IPS DF 6.9 (cell line): ENCODE measurements at regions not wholly inside any gene's neighbourhood (a gene's known extent, or its start where the extent isn't known, plus 50 kb on each side); places are given as distances from the start of the nearest gene placed in this dataset.

ENCODE experiments used
- DNase-seq: peaks from one replicate; pipeline ENCODE4 v3.0.0-alpha.2; 2013; ENCODE audit warnings: low read depth, low spot score
- H3K27ac ChIP-seq: one replicate; pipeline ENCODE4 v1.5.1; 2013; ENCODE audit warnings: low read length, control low read depth
- H3K27me3 ChIP-seq: 2 replicates; pipeline ENCODE4 v1.6.1; 2013; ENCODE audit warnings: mild to moderate bottlenecking, low read length; ENCODE audit not compliant: control insufficient read depth, insufficient read depth
- H3K36me3 ChIP-seq: 2 replicates; pipeline ENCODE4 v1.6.1; 2013; ENCODE audit warnings: low read length; ENCODE audit not compliant: control insufficient read depth, insufficient read depth
- H3K4me1 ChIP-seq: 2 replicates; pipeline ENCODE4 v1.6.1; 2013; ENCODE audit warnings: low read length; ENCODE audit not compliant: control insufficient read depth, insufficient read depth
- H3K4me3 ChIP-seq: 2 replicates; pipeline ENCODE4 v1.5.1; 2013; ENCODE audit warnings: mild to moderate bottlenecking, low read length
- H3K9me3 ChIP-seq: 2 replicates; pipeline ENCODE4 v1.6.1; 2013; ENCODE audit warnings: low read length, inconsistent platforms; ENCODE audit not compliant: control insufficient read depth, insufficient read depth
- WGBS: extraction: QIAGEN DNeasy Blood & Tissue Kit; methylation state at CpG from one replicate; pipeline ENCODE4 v1.1.7; 2013; ENCODE audit warnings: mixed read lengths, missing lambda C conversion rate; ENCODE audit not compliant: insufficient read length, insufficient coverage; 5-methylcytosine and 5-hydroxymethylcytosine counted together

DNA sequence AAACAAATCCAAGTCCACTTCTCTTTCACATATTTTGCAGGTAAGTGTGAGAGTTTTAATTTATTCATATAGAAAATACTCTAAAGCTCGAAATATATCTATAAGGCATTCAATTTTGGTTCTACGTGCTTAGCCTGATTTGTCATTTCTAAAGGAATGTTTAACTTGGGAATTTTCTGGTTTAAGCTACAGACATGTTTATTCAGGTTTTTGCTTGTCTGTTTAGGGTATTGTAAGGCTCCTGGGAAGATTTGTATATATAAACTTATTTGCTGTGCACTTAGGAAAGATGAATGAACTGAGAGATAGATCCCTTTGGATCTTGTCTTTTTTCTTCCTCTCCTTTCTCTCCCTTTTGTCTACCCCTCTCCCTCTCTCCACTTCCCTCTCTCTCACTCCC is 185.9 kb upstream of the NEIL3 start:
- Histone ChIP-seq H3K9me3 (no peaks in the 10 kb centered on the region), H3K27ac (no peak overlapping the region), H3K4me1 (no peaks in the 10 kb centered on the region), H3K4me3 (no peak overlapping the region), H3K27me3 (no peaks in the 10 kb centered on the region), H3K36me3 (no peaks in the 10 kb centered on the region)
- DNase-seq, result no peak
- no CpG with 5 or more reads among the region's 2 CpGs for WGBS

DNA sequence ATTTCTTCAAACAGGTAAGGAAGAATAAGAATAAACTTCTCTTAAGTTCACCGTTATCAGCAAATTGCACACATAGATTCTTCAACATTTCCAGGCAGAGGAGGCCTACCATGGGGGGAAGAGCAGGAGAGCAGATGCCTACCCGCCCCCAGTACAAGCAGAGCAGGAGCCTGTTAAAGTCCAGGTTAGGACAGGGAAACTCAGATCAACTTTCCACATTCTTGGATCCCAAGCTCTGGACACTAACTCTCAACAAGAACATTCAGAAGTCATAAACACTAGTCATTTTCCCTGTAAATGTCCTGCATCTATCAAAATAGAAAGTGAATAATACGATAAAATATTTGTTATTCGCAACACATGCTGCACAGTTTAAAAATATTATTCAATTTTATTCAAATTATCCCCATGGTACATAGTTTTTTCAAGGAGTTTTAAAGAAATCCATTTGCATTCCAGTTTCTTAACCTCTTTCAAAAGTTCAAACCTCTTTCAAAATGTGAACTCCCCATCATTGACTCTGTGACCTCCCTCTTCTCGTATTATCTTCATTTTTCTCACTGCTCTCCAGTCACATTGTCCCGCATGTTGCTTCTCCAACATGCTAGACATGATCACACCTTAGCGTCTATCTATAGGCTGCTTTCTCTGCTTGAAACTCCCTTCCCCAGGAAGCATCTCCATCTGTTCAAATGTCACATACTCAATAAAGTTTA is 185.2 kb upstream of the NEIL3 start:
- no peaks in the 10 kb centered on the region for H3K27me3 ChIP-seq
- H3K36me3 ChIP-seq, result no peaks in the 10 kb centered on the region
- H3K4me3 ChIP-seq, result no peak overlapping the region
- DNase-seq, result no peak
- H3K4me1 ChIP-seq, result no peaks in the 10 kb centered on the region
- no peaks in the 10 kb centered on the region for H3K9me3 ChIP-seq
- WGBS, result no CpG with 5 or more reads among the region's 7 CpGs
- no peak overlapping the region for H3K27ac ChIP-seq

DNA sequence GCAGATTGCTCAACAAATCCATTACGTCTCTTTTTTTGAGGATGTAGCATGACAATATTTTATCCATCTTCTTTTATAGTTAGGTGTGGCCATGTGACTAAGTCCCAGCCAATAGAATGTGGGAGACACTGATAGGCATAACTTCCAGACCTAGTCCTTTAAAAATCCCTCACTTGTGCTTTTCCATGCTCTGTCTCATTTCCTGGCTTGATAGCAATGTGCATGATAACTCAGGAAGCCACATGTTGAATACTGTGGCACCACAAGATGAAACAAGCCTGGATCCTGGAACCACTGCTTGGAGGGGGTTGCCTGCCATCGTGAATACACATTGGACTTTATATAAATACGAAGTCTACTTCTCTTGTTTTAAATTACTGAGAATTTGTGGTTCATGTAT is 184.0 kb upstream of the NEIL3 start:
- no CpG with 5 or more reads among the region's 3 CpGs for WGBS
- DNase-seq, result no peak
- no peaks in the 10 kb centered on the region for H3K4me1 ChIP-seq
- no peaks in the 10 kb centered on the region for H3K27me3 ChIP-seq
- H3K27ac ChIP-seq, result no peak overlapping the region
- no peak overlapping the region for H3K4me3 ChIP-seq
- H3K36me3 ChIP-seq, result no peaks in the 10 kb centered on the region
- H3K9me3 ChIP-seq, result no peaks in the 10 kb centered on the region

DNA sequence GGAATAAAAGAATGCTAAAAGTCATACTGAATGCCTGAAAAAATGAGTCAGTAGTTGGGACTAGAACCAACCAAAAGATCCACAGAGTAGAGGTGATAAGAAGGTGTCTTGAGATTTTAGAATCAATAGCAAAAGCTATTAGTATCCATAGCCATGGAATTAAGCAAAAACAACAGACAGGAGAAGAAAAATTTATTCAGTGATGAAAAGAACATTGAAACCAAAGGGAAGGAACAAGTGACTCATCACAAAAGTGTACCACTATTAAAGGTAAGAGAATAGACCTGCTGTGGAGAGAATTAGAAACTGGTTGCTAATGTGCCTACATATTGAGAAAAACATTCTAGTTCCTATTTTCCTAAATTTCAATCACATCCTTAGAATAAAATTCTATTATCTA is 182.0 kb upstream of the NEIL3 start:
- Histone ChIP-seq H3K36me3 (no peaks in the 10 kb centered on the region), H3K27ac (no peak overlapping the region), H3K4me3 (no peak overlapping the region), H3K4me1 (no peaks in the 10 kb centered on the region), H3K9me3 (no peaks in the 10 kb centered on the region), H3K27me3 (no peaks in the 10 kb centered on the region)
- DNase-seq, result no peak

- Histone ChIP-seq H3K4me1 (no peaks in the 10 kb centered on the region), H3K27ac (no peak overlapping the region), H3K4me3 (no peak overlapping the region), H3K9me3 (no peaks in the 10 kb centered on the region), H3K27me3 (no peaks in the 10 kb centered on the region), H3K36me3 (no peaks in the 10 kb centered on the region)
- no peak for DNase-seq
- no CpG with 5 or more reads among the region's 1 CpG for WGBS
These were observed 181.4 kb upstream of the NEIL3 start for GRCh38 chr4:177128306-177128705.

- no peak for DNase-seq
- no peaks in the 10 kb centered on the region for H3K4me1 ChIP-seq
- no peaks in the 10 kb centered on the region for H3K9me3 ChIP-seq
- H3K4me3 ChIP-seq, result no peak overlapping the region
- H3K27me3 ChIP-seq, result no peaks in the 10 kb centered on the region
- no peaks in the 10 kb centered on the region for H3K36me3 ChIP-seq
- no peak overlapping the region for H3K27ac ChIP-seq
These were observed 177.9 kb upstream of the NEIL3 start for GRCh38 chr4:177131736-177132135.

GRCh38 chr4:177147668-177148067 is 162.0 kb upstream of the NEIL3 start:
- H3K4me3 ChIP-seq, result no peak overlapping the region
- no peaks in the 10 kb centered on the region for H3K9me3 ChIP-seq
- no peak for DNase-seq
- H3K36me3 ChIP-seq, result no peaks in the 10 kb centered on the region
- no peaks in the 10 kb centered on the region for H3K4me1 ChIP-seq
- H3K27ac ChIP-seq, result no peak overlapping the region
- no peaks in the 10 kb centered on the region for H3K27me3 ChIP-seq

GRCh38 chr4:177155454-177155853 is 154.2 kb upstream of the NEIL3 start:
- H3K27ac ChIP-seq, result no peak overlapping the region
- H3K9me3 ChIP-seq, result no peaks in the 10 kb centered on the region
- DNase-seq, result no peak
- no peaks in the 10 kb centered on the region for H3K36me3 ChIP-seq
- no peaks in the 10 kb centered on the region for H3K4me1 ChIP-seq
- WGBS, result no CpG with 5 or more reads among the region's 3 CpGs
- H3K4me3 ChIP-seq, result no peak overlapping the region
- H3K27me3 ChIP-seq, result no peaks in the 10 kb centered on the region

DNA sequence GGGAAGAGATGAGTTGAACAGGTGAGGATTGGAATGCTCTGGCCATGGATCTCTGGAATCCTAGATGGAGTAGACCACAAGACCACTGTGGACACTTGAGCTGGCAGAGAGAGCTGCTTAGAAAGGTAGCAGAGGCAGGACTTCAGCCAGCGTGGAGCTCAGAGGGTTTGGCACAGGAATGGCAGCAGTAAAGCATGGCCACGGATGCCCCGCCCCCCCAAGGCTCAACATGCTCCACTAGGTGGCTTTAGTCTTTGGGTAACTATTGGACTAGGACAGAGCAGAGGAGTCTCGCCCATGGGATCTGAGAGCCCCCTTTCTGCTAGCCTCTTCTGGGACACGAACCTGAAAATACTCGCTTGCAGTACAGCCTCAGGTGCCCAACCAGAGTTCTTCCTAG is 150.1 kb upstream of the NEIL3 start:
- Histone ChIP-seq H3K4me3 (no peak overlapping the region), H3K27ac (no peak overlapping the region), H3K36me3 (no peaks in the 10 kb centered on the region), H3K4me1 (no peaks in the 10 kb centered on the region), H3K9me3 (no peaks in the 10 kb centered on the region), H3K27me3 (no peaks in the 10 kb centered on the region)
- WGBS, result no CpG with 5 or more reads among the region's 6 CpGs
- no peak for DNase-seq

DNA sequence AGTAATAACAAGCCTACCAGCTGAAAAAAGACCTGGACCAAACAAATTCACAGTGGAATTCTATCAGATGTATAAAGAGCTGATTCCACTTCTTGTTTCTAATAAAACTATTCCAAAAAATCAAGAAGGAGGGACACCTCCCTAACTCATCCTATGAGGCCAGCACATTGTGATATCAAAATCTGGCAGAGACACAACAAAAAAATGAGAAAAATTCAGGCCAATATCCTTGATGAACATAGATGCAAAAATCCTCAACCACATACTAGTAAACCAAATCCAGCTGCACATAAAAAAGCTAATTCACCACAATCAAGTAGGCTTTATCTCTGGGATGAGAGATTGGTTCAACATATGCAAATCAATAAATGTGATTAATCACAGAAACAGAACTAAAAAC is 147.9 kb upstream of the NEIL3 start:
- DNase-seq, result no peak
- H3K4me1 ChIP-seq, result no peaks in the 10 kb centered on the region
- H3K27me3 ChIP-seq, result no peaks in the 10 kb centered on the region
- H3K27ac ChIP-seq, result no peak overlapping the region
- no peaks in the 10 kb centered on the region for H3K36me3 ChIP-seq
- H3K9me3 ChIP-seq, result no peaks in the 10 kb centered on the region
- no peak overlapping the region for H3K4me3 ChIP-seq

GRCh38 chr4:177163532-177163931 is 146.1 kb upstream of the NEIL3 start:
- Histone ChIP-seq H3K9me3 (no peaks in the 10 kb centered on the region), H3K36me3 (no peaks in the 10 kb centered on the region), H3K27ac (no peak overlapping the region), H3K27me3 (no peaks in the 10 kb centered on the region), H3K4me3 (no peak overlapping the region), H3K4me1 (no peaks in the 10 kb centered on the region)
- DNase-seq, result no peak
- WGBS, result no CpG with 5 or more reads among the region's 4 CpGs
